ENCODE measurements at regions not wholly inside any gene's neighbourhood (a gene's known extent, or its start where the extent isn't known, plus 50 kb on each side); places are given as distances from the start of the nearest gene placed in this dataset.

GRCh38 chr4:100588076-100588475 is 70.3 kb upstream of the EMCN start (continued):
- TF ChIP-seq, protein P1, sequence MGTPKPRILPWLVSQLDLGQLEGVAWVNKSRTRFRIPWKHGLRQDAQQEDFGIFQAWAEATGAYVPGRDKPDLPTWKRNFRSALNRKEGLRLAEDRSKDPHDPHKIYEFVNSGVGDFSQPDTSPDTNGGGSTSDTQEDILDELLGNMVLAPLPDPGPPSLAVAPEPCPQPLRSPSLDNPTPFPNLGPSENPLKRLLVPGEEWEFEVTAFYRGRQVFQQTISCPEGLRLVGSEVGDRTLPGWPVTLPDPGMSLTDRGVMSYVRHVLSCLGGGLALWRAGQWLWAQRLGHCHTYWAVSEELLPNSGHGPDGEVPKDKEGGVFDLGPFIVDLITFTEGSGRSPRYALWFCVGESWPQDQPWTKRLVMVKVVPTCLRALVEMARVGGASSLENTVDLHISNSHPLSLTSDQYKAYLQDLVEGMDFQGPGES (IDR thresholded peaks at IDR 0.05; ENCODE audit: low read depth, low read length) = no peak
- TF ChIP-seq POLR2AphosphoS5 (IDR thresholded peaks at IDR 0.05; ENCODE audit: low read depth, low read length) = no peak
- TF ChIP-seq, protein P2, sequence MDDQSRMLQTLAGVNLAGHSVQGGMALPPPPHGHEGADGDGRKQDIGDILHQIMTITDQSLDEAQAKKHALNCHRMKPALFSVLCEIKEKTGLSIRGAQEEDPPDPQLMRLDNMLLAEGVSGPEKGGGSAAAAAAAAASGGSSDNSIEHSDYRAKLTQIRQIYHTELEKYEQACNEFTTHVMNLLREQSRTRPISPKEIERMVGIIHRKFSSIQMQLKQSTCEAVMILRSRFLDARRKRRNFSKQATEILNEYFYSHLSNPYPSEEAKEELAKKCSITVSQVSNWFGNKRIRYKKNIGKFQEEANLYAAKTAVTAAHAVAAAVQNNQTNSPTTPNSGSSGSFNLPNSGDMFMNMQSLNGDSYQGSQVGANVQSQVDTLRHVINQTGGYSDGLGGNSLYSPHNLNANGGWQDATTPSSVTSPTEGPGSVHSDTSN (IDR thresholded peaks at IDR 0.05) = no peak

- Histone ChIP-seq H3F3A (replicated peaks; ENCODE audit: insufficient read depth) (peaks cover 3% of the 10 kb centered on the region), H3K36me3 (replicated peaks in 1 of 2; ENCODE audit: control insufficient read depth in 1 of 2, insufficient read depth in 2 of 2, low read length in 1 of 2) (no peaks in the 10 kb centered on the region), H4K20me1 (ENCODE audit: insufficient read depth) (no peaks in the 10 kb centered on the region), H2AFZ (ENCODE audit: low read depth) (peak overlapping the region; percentile 38), H3K27me3 (ENCODE audit: insufficient read depth) (no peaks in the 10 kb centered on the region), H3K4me1 (ENCODE audit: control insufficient read depth in 1 of 2, insufficient read depth in 2 of 2, low read depth in 1 of 2, low read length in 1 of 2) (no peaks in the 10 kb centered on the region), H3K9me2 (no peaks in the 10 kb centered on the region), H3K4me3 (ENCODE audit: low read depth in 2 of 2, low read length in 1 of 2) (no peak overlapping the region), H3K79me2 (ENCODE audit: insufficient read depth) (no peaks in the 10 kb centered on the region), H3K9ac (no peak overlapping the region), H3K9me3 (no peaks in the 10 kb centered on the region), H3K27ac (ENCODE audit: low read depth in 2 of 2, low read length in 1 of 2) (no peak overlapping the region), H3K4me2 (no peak overlapping the region)
- ChIA-PET POLR2A (no interaction called here), CTCF (no interaction called here)
- no peak for DNase-seq
- 71% methylated on average over 2 of the region's 2 CpGs for WGBS (ENCODE audit: low lambda C conversion rate)
- TF ChIP-seq, protein P3, sequence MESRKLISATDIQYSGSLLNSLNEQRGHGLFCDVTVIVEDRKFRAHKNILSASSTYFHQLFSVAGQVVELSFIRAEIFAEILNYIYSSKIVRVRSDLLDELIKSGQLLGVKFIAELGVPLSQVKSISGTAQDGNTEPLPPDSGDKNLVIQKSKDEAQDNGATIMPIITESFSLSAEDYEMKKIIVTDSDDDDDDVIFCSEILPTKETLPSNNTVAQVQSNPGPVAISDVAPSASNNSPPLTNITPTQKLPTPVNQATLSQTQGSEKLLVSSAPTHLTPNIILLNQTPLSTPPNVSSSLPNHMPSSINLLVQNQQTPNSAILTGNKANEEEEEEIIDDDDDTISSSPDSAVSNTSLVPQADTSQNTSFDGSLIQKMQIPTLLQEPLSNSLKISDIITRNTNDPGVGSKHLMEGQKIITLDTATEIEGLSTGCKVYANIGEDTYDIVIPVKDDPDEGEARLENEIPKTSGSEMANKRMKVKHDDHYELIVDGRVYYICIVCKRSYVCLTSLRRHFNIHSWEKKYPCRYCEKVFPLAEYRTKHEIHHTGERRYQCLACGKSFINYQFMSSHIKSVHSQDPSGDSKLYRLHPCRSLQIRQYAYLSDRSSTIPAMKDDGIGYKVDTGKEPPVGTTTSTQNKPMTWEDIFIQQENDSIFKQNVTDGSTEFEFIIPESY (IDR thresholded peaks at IDR 0.05; ENCODE audit: borderline replicate concordance, low read depth) = no peak
- TF ChIP-seq CTCF (IDR thresholded peaks at IDR 0.05) (no peak), EZH2phosphoT487 (IDR thresholded peaks at IDR 0.05; ENCODE audit: borderline replicate concordance, low read depth) (no peak), MXI1 (IDR thresholded peaks at IDR 0.05; ENCODE audit: low read depth, low read length) (no peak), GATA2 (CRISPR knock-in tag; IDR thresholded peaks at IDR 0.05) (no peak), MEF2A (IDR thresholded peaks at IDR 0.05; ENCODE audit: borderline replicate concordance, low read depth) (no peak), POLR2AphosphoS5 (IDR thresholded peaks at IDR 0.05; ENCODE audit: low read depth, low read length) (no peak), GABPA (IDR thresholded peaks at IDR 0.05; ENCODE audit: low read depth) (no peak), NRF1 (IDR thresholded peaks at IDR 0.05; ENCODE audit: low read depth, low read length) (no peak), RAD21 (IDR thresholded peaks at IDR 0.05; ENCODE audit: low read length) (no peak), RCOR1 (IDR thresholded peaks at IDR 0.05; ENCODE audit: low read length) (no peak), SIN3A (IDR thresholded peaks at IDR 0.05; ENCODE audit: borderline replicate concordance, low read depth, low read length) (no peak), CHD2 (IDR thresholded peaks at IDR 0.05; ENCODE audit: low read length, partially characterized antibody) (no peak)
- TF ChIP-seq, protein P4, sequence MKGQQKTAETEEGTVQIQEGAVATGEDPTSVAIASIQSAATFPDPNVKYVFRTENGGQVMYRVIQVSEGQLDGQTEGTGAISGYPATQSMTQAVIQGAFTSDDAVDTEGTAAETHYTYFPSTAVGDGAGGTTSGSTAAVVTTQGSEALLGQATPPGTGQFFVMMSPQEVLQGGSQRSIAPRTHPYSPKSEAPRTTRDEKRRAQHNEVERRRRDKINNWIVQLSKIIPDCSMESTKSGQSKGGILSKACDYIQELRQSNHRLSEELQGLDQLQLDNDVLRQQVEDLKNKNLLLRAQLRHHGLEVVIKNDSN (IDR thresholded peaks at IDR 0.05; ENCODE audit: borderline replicate concordance, low read depth) = no peak
- TF ChIP-seq, protein P5, sequence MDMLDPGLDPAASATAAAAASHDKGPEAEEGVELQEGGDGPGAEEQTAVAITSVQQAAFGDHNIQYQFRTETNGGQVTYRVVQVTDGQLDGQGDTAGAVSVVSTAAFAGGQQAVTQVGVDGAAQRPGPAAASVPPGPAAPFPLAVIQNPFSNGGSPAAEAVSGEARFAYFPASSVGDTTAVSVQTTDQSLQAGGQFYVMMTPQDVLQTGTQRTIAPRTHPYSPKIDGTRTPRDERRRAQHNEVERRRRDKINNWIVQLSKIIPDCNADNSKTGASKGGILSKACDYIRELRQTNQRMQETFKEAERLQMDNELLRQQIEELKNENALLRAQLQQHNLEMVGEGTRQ (IDR thresholded peaks at IDR 0.05; ENCODE audit: borderline replicate concordance, low read depth, low read length) = no peak
- TF ChIP-seq, protein P2 (IDR thresholded peaks at IDR 0.05) = no peak
- TF ChIP-seq, protein P6, sequence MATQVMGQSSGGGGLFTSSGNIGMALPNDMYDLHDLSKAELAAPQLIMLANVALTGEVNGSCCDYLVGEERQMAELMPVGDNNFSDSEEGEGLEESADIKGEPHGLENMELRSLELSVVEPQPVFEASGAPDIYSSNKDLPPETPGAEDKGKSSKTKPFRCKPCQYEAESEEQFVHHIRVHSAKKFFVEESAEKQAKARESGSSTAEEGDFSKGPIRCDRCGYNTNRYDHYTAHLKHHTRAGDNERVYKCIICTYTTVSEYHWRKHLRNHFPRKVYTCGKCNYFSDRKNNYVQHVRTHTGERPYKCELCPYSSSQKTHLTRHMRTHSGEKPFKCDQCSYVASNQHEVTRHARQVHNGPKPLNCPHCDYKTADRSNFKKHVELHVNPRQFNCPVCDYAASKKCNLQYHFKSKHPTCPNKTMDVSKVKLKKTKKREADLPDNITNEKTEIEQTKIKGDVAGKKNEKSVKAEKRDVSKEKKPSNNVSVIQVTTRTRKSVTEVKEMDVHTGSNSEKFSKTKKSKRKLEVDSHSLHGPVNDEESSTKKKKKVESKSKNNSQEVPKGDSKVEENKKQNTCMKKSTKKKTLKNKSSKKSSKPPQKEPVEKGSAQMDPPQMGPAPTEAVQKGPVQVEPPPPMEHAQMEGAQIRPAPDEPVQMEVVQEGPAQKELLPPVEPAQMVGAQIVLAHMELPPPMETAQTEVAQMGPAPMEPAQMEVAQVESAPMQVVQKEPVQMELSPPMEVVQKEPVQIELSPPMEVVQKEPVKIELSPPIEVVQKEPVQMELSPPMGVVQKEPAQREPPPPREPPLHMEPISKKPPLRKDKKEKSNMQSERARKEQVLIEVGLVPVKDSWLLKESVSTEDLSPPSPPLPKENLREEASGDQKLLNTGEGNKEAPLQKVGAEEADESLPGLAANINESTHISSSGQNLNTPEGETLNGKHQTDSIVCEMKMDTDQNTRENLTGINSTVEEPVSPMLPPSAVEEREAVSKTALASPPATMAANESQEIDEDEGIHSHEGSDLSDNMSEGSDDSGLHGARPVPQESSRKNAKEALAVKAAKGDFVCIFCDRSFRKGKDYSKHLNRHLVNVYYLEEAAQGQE (IDR thresholded peaks at IDR 0.05; ENCODE audit: low read depth, low read length) = no peak
Measured at GRCh38 chr4:100582146-100582545, 64.3 kb upstream of the EMCN start.

All from SK-N-SH (cell line).